GM12872 (cell line): ENCODE measurements at regions not wholly inside any gene's neighbourhood (a gene's known extent, or its start where the extent isn't known, plus 50 kb on each side); places are given as distances from the start of the nearest gene placed in this dataset.
A peak's percentile ranks its signal among the peaks of the same experiment; 100 is the strongest.

Experiments used
- CTCF ChIP-seq: IDR thresholded peaks from 3 replicates; pipeline ENCODE4 v1.5.1; 2011; ENCODE audit warnings: low read depth, mild to moderate bottlenecking, low read length, moderate library complexity; ENCODE audit not compliant: insufficient read depth

GRCh38 chr10:30694518-30695228, 65.1 kb upstream of the LYZL2 start:
- no peak for TF ChIP-seq CTCF

GRCh38 chr10:30691639-30692015, 62.1 kb upstream of the LYZL2 start:
- no peak for TF ChIP-seq CTCF

GRCh38 chr10:30688456-30688855, 58.9 kb upstream of the LYZL2 start:
- TF ChIP-seq CTCF, result no peak

GRCh38 chr10:30687698-30688213, 58.2 kb upstream of the LYZL2 start:
- TF ChIP-seq CTCF, result peak; percentile 87

GRCh38 chr10:30686708-30687107, 57.2 kb upstream of the LYZL2 start:
- TF ChIP-seq CTCF, result no peak

GRCh38 chr10:30683496-30683895, 53.9 kb upstream of the LYZL2 start:
- TF ChIP-seq CTCF, result no peak

- TF ChIP-seq CTCF, result no peak
Observed at GRCh38 chr10:30680908-30681307, 51.4 kb upstream of the LYZL2 start.
